ENCODE measurements at regions not wholly inside any gene's neighbourhood (a gene's known extent, or its start where the extent isn't known, plus 50 kb on each side); places are given as distances from the start of the nearest gene placed in this dataset.
"Not testable (repeated sequence)": the region's sequence is repeated elsewhere in the genome, so short reads cannot be mapped to it uniquely, and the experiment has no call there.

- Histone ChIP-seq H3K4me1 (ENCODE audit: insufficient read depth, low read length, poor library complexity, severe bottlenecking) (no peaks in the 10 kb centered on the region), H3K9me3 (ENCODE audit: low read depth, low read length, poor library complexity, severe bottlenecking) (no peaks in the 10 kb centered on the region), H3K27ac (ENCODE audit: low read depth, low read length, poor library complexity, severe bottlenecking) (no peak overlapping the region), H3K36me3 (ENCODE audit: insufficient read depth, low read length, poor library complexity, severe bottlenecking) (no peaks in the 10 kb centered on the region), H3K4me3 (ENCODE audit: low read depth, low read length, poor library complexity, severe bottlenecking) (no peak overlapping the region), H3K27me3 (replicated peaks; ENCODE audit: insufficient read depth, low read depth, low read length, poor library complexity) (peaks cover 5% of the 10 kb centered on the region)
- TF ChIP-seq CTCF (conservative IDR thresholded peaks at IDR 0.05; ENCODE audit: low read depth, low read length) (no peak), EZH2 (IDR thresholded peaks at IDR 0.05; ENCODE audit: borderline replicate concordance, low read depth, low read length, poor library complexity, severe bottlenecking) (no peak)
- CTCF ChIA-PET = no interaction called here
- intact Hi-C loops (cut with micrococcal nuclease; ENCODE audit: unreplicated experiment) = no loop called here
- POLR2A ChIA-PET (ENCODE audit: low non-redundant PET) = interaction anchor here (0.7 kb wide), 1 partner anchor 1086 kb away, joined by 4 read pairs; no protein-coding TSS in a partner anchor
- BruUV-seq (replicated peaks) = no TSS peak
- DNase-seq (ENCODE audit: low spot score) = no peak
These were observed 190.2 kb upstream of the NR5A2 start for GRCh38 chr1:199837321-199837720.

- H3K27me3 ChIP-seq (replicated peaks; ENCODE audit: insufficient read depth, low read depth, low read length, poor library complexity); BruUV-seq (replicated peaks); H3K4me1 ChIP-seq (ENCODE audit: insufficient read depth, low read length, poor library complexity, severe bottlenecking); H3K36me3 ChIP-seq (ENCODE audit: insufficient read depth, low read length, poor library complexity, severe bottlenecking); CTCF ChIA-PET; H3K4me3 ChIP-seq (ENCODE audit: low read depth, low read length, poor library complexity, severe bottlenecking); DNase-seq (ENCODE audit: low spot score); H3K27ac ChIP-seq (ENCODE audit: low read depth, low read length, poor library complexity, severe bottlenecking); intact Hi-C loops (cut with micrococcal nuclease; ENCODE audit: unreplicated experiment); POLR2A ChIA-PET (ENCODE audit: low non-redundant PET); H3K9me3 ChIP-seq (ENCODE audit: low read depth, low read length, poor library complexity, severe bottlenecking): not testable (repeated sequence)
These were observed 187.9 kb upstream of the NR5A2 start for GRCh38 chr1:199839608-199840007.

- intact Hi-C loops (cut with micrococcal nuclease; ENCODE audit: unreplicated experiment); BruUV-seq (replicated peaks); H3K4me3 ChIP-seq (ENCODE audit: low read depth, low read length, poor library complexity, severe bottlenecking); DNase-seq (ENCODE audit: low spot score); H3K27ac ChIP-seq (ENCODE audit: low read depth, low read length, poor library complexity, severe bottlenecking); H3K36me3 ChIP-seq (ENCODE audit: insufficient read depth, low read length, poor library complexity, severe bottlenecking); H3K9me3 ChIP-seq (ENCODE audit: low read depth, low read length, poor library complexity, severe bottlenecking); CTCF ChIA-PET; H3K4me1 ChIP-seq (ENCODE audit: insufficient read depth, low read length, poor library complexity, severe bottlenecking); POLR2A ChIA-PET (ENCODE audit: low non-redundant PET); H3K27me3 ChIP-seq (replicated peaks; ENCODE audit: insufficient read depth, low read depth, low read length, poor library complexity): not testable (repeated sequence)
These were observed 184.4 kb upstream of the NR5A2 start for GRCh38 chr1:199843096-199843495.

- no TSS peak for BruUV-seq (replicated peaks)
- Histone ChIP-seq H3K4me3 (ENCODE audit: low read depth, low read length, poor library complexity, severe bottlenecking) (no peak overlapping the region), H3K4me1 (ENCODE audit: insufficient read depth, low read length, poor library complexity, severe bottlenecking) (no peaks in the 10 kb centered on the region), H3K27me3 (replicated peaks; ENCODE audit: insufficient read depth, low read depth, low read length, poor library complexity) (no peaks in the 10 kb centered on the region), H3K36me3 (ENCODE audit: insufficient read depth, low read length, poor library complexity, severe bottlenecking) (no peaks in the 10 kb centered on the region), H3K9me3 (ENCODE audit: low read depth, low read length, poor library complexity, severe bottlenecking) (no peaks in the 10 kb centered on the region), H3K27ac (ENCODE audit: low read depth, low read length, poor library complexity, severe bottlenecking) (no peak overlapping the region)
- no peak for TF ChIP-seq CTCF (conservative IDR thresholded peaks at IDR 0.05; ENCODE audit: low read depth, low read length)
- no peak for TF ChIP-seq EZH2 (IDR thresholded peaks at IDR 0.05; ENCODE audit: borderline replicate concordance, low read depth, low read length, poor library complexity, severe bottlenecking)
- intact Hi-C loops (cut with micrococcal nuclease; ENCODE audit: unreplicated experiment) = no loop called here
- CTCF ChIA-PET = no interaction called here
- POLR2A ChIA-PET (ENCODE audit: low non-redundant PET) = no interaction called here
- DNase-seq (ENCODE audit: low spot score) = no peak
These were observed 183.6 kb upstream of the NR5A2 start for GRCh38 chr1:199843861-199844260.

Data from A673 (cell line).